Mesenchymal stem cell (in vitro differentiated cells and primary cell): ENCODE measurements at regions not wholly inside any gene's neighbourhood (a gene's known extent, or its start where the extent isn't known, plus 50 kb on each side); places are given as distances from the start of the nearest gene placed in this dataset.

Experiments
- DNase-seq: peaks from one replicate; pipeline ENCODE4 v3.0.0-alpha.2; 2013
- H2AFZ ChIP-seq: one replicate; pipeline ENCODE4 v1.6.1; 2013; ENCODE audit warnings: low read depth, mild to moderate bottlenecking, control low read depth, inconsistent platforms, low read length, moderate library complexity
- H2AK5ac ChIP-seq: 2 replicates; pipeline ENCODE4 v1.6.1; 2013; ENCODE audit warnings: low read length, moderate library complexity, mild to moderate bottlenecking, inconsistent platforms; ENCODE audit not compliant: severe bottlenecking
- H2BK120ac ChIP-seq: one replicate; pipeline ENCODE4 v1.6.1; 2013; ENCODE audit warnings: low read depth, mild to moderate bottlenecking, inconsistent platforms, low read length, moderate library complexity
- H2BK12ac ChIP-seq, 2 experiments: one replicate each; pipeline ENCODE4 v1.6.1; 2013; ENCODE audit warnings: inconsistent platforms in 2 of 2, low read length in 2 of 2, mild to moderate bottlenecking in 2 of 2, moderate library complexity in 2 of 2, control low read depth in 1 of 2
- H2BK15ac ChIP-seq: one replicate; pipeline ENCODE4 v1.6.1; 2013; ENCODE audit warnings: mild to moderate bottlenecking, low read depth, inconsistent platforms; ENCODE audit not compliant: poor library complexity, severe bottlenecking
- H2BK5ac ChIP-seq: 2 replicates; pipeline ENCODE4 v1.6.1; 2013; ENCODE audit warnings: low read depth, mild to moderate bottlenecking, low read length, control low read depth, inconsistent platforms; ENCODE audit not compliant: poor library complexity, severe bottlenecking
- H3K14ac ChIP-seq, 2 experiments: one replicate each; pipeline ENCODE4 v1.6.1; 2013; ENCODE audit warnings: inconsistent platforms in 2 of 2, low read length in 2 of 2, control low read depth in 1 of 2, mild to moderate bottlenecking in 1 of 2, moderate library complexity in 1 of 2
- H3K18ac ChIP-seq, 2 experiments: one replicate each; pipeline ENCODE4 v1.6.1; 2013; ENCODE audit warnings: inconsistent platforms in 2 of 2, low read length in 2 of 2, control low read depth in 1 of 2, low read depth in 1 of 2, mild to moderate bottlenecking in 1 of 2
- H3K23ac ChIP-seq, 2 experiments: one replicate each; pipeline ENCODE4 v1.6.1; 2013; ENCODE audit warnings: inconsistent platforms in 2 of 2, low read length in 2 of 2, mild to moderate bottlenecking in 2 of 2, moderate library complexity in 2 of 2, control low read depth in 1 of 2
- H3K27ac ChIP-seq: 2 replicates; pipeline ENCODE4 v1.5.1; 2013; ENCODE audit warnings: mild to moderate bottlenecking, moderate library complexity, low read length, control low read depth, inconsistent platforms; ENCODE audit not compliant: poor library complexity, severe bottlenecking
- H3K27me3 ChIP-seq, 2 experiments: 2 replicates each; pipeline versions ENCODE4 v1.6.1 to v1.7.0; 2013; ENCODE audit warnings: low read length in 2 of 2, mild to moderate bottlenecking in 2 of 2, moderate library complexity in 2 of 2, control low read depth in 1 of 2, inconsistent platforms in 1 of 2; ENCODE audit not compliant: control insufficient read depth in 1 of 2, insufficient read depth in 1 of 2
- H3K36me3 ChIP-seq, 2 experiments: 2 replicates each; pipeline versions ENCODE4 v1.6.1 to v1.7.0; 2013; ENCODE audit warnings: low read length in 2 of 2, control low read depth in 1 of 2, inconsistent platforms in 1 of 2, low read depth in 1 of 2, mild to moderate bottlenecking in 1 of 2; ENCODE audit not compliant: insufficient read depth in 2 of 2, control insufficient read depth in 1 of 2
- H3K4ac ChIP-seq, 2 experiments: one replicate each; pipeline ENCODE4 v1.6.1; 2013; ENCODE audit warnings: inconsistent platforms in 2 of 2, low read length in 2 of 2, mild to moderate bottlenecking in 2 of 2, moderate library complexity in 2 of 2, control low read depth in 1 of 2, low read depth in 1 of 2
- H3K4me1 ChIP-seq: 2 replicates; pipeline ENCODE4 v1.6.1; 2013; ENCODE audit warnings: low read depth, low read length, control low read depth; ENCODE audit not compliant: control insufficient read depth, insufficient read depth
- H3K4me2 ChIP-seq: 2 replicates; pipeline ENCODE4 v1.6.1; 2013; ENCODE audit warnings: low read length, mild to moderate bottlenecking, inconsistent platforms; ENCODE audit not compliant: poor library complexity, severe bottlenecking
- H3K4me3 ChIP-seq, 2 experiments: 2 replicates each; pipeline versions ENCODE4 v1.5.1 to v1.7.0; 2013; ENCODE audit warnings: low read length in 2 of 2, mild to moderate bottlenecking in 2 of 2, control low read depth in 1 of 2, low read depth in 1 of 2; ENCODE audit not compliant: insufficient read depth in 1 of 2
- H3K79me1 ChIP-seq: replicated peaks from 2 replicates; pipeline ENCODE4 v1.6.1; 2013; ENCODE audit warnings: mild to moderate bottlenecking, control low read depth, low read length, inconsistent platforms; ENCODE audit not compliant: poor library complexity, severe bottlenecking
- H3K9ac ChIP-seq: 2 replicates; pipeline ENCODE4 v1.7.0; 2013; ENCODE audit warnings: mild to moderate bottlenecking, low read length, moderate library complexity
- H3K9me3 ChIP-seq: 2 replicates; pipeline ENCODE4 v1.7.0; 2013; ENCODE audit warnings: mild to moderate bottlenecking, low read length; ENCODE audit not compliant: control insufficient read depth
- H4K8ac ChIP-seq: one replicate; pipeline ENCODE4 v1.6.1; 2013; ENCODE audit warnings: inconsistent platforms, mild to moderate bottlenecking, low read length, moderate library complexity
- H4K91ac ChIP-seq: one replicate; pipeline ENCODE4 v1.6.1; 2013; ENCODE audit warnings: mild to moderate bottlenecking, low read length, inconsistent platforms
- WGBS: methylation state at CpG from one replicate; pipeline ENCODE4 v1.1.7; 2013; ENCODE audit warnings: mixed read lengths; 5-methylcytosine and 5-hydroxymethylcytosine counted together

GRCh38 chr4:170623899-170624298 lies 534.1 kb upstream of the AADAT start:
- Histone ChIP-seq H3K4me1 (no peaks in the 10 kb centered on the region), H3K14ac (no peak overlapping the region), H2BK5ac (no peak overlapping the region), H2BK120ac (no peak overlapping the region), H2AK5ac (no peak overlapping the region), H3K79me1 (no peaks in the 10 kb centered on the region), H2BK12ac (no peak overlapping the region), H3K18ac (no peak overlapping the region), H3K27ac (no peak overlapping the region), H3K23ac (no peak overlapping the region), H3K36me3 (no peaks in the 10 kb centered on the region), H3K4me2 (no peak overlapping the region), H2AFZ (no peak overlapping the region), H3K9me3 (peaks cover 25% of the 10 kb centered on the region), H3K9ac (no peak overlapping the region), H3K4me3 (no peak overlapping the region), H4K91ac (no peak overlapping the region), H3K4ac (no peak overlapping the region), H2BK15ac (no peak overlapping the region), H4K8ac (no peak overlapping the region), H3K27me3 (no peaks in the 10 kb centered on the region)
- no peak for DNase-seq
- 87% methylated on average over 5 of the region's 7 CpGs for WGBS

GRCh38 chr4:170610434-170610833 lies 520.7 kb upstream of the AADAT start:
- Histone ChIP-seq H3K27me3 (no peaks in the 10 kb centered on the region), H3K4me1 (no peaks in the 10 kb centered on the region), H2BK12ac (no peak overlapping the region), H2BK120ac (no peak overlapping the region), H3K79me1 (no peaks in the 10 kb centered on the region), H3K4ac (no peak overlapping the region), H3K23ac (no peak overlapping the region), H3K9me3 (peaks cover 38% of the 10 kb centered on the region), H3K14ac (no peak overlapping the region), H4K91ac (no peak overlapping the region), H2AFZ (no peak overlapping the region), H2BK5ac (no peak overlapping the region), H3K36me3 (no peaks in the 10 kb centered on the region), H4K8ac (no peak overlapping the region), H3K9ac (no peak overlapping the region), H3K4me2 (no peak overlapping the region), H3K18ac (no peak overlapping the region), H3K4me3 (no peak overlapping the region), H2AK5ac (no peak overlapping the region), H3K27ac (no peak overlapping the region), H2BK15ac (no peak overlapping the region)
- WGBS, result 100% methylated on average over 1 of the region's 2 CpGs
- DNase-seq, result no peak

GRCh38 chr4:170599894-170600293 lies 510.1 kb upstream of the AADAT start:
- H3K9ac ChIP-seq, result no peak overlapping the region
- H3K27me3 ChIP-seq, result no peaks in the 10 kb centered on the region
- no peak overlapping the region for H4K8ac ChIP-seq
- H3K23ac ChIP-seq, result no peak overlapping the region
- no peak overlapping the region for H3K4ac ChIP-seq
- 94% methylated on average over 4 of the region's 4 CpGs for WGBS
- no peak overlapping the region for H3K27ac ChIP-seq
- H2BK15ac ChIP-seq, result no peak overlapping the region
- no peak overlapping the region for H3K4me2 ChIP-seq
- no peak overlapping the region for H3K18ac ChIP-seq
- H2AFZ ChIP-seq, result no peak overlapping the region
- no peak overlapping the region for H4K91ac ChIP-seq
- H2BK5ac ChIP-seq, result no peak overlapping the region
- no peak overlapping the region for H2BK12ac ChIP-seq
- H3K4me1 ChIP-seq, result no peaks in the 10 kb centered on the region
- no peak overlapping the region for H3K14ac ChIP-seq
- H3K9me3 ChIP-seq, result peaks cover 45% of the 10 kb centered on the region
- no peak overlapping the region for H2AK5ac ChIP-seq
- no peak overlapping the region for H3K4me3 ChIP-seq
- DNase-seq, result no peak
- no peak overlapping the region for H2BK120ac ChIP-seq
- H3K36me3 ChIP-seq, result no peaks in the 10 kb centered on the region
- H3K79me1 ChIP-seq, result no peaks in the 10 kb centered on the region

GRCh38 chr4:170591076-170591475 lies 501.3 kb upstream of the AADAT start:
- Histone ChIP-seq H3K4me2 (no peak overlapping the region), H3K27me3 (no peaks in the 10 kb centered on the region), H3K9me3 (peaks cover 11% of the 10 kb centered on the region), H3K18ac (no peak overlapping the region), H3K4me1 (no peaks in the 10 kb centered on the region), H3K9ac (no peak overlapping the region), H3K79me1 (no peaks in the 10 kb centered on the region), H2BK15ac (no peak overlapping the region), H3K4me3 (no peak overlapping the region), H2AFZ (no peak overlapping the region), H3K27ac (no peak overlapping the region), H3K4ac (no peak overlapping the region), H2BK5ac (no peak overlapping the region), H2AK5ac (no peak overlapping the region), H3K36me3 (no peaks in the 10 kb centered on the region), H4K91ac (no peak overlapping the region), H3K14ac (no peak overlapping the region), H2BK12ac (no peak overlapping the region), H4K8ac (no peak overlapping the region), H3K23ac (no peak overlapping the region), H2BK120ac (no peak overlapping the region)
- DNase-seq, result no peak
- WGBS, result 89% methylated on average over 3 of the region's 3 CpGs
